Parathyroid adenoma (tissue), 2 donors: ENCODE measurements at regions not wholly inside any gene's neighbourhood (a gene's known extent, or its start where the extent isn't known, plus 50 kb on each side); places are given as distances from the start of the nearest gene placed in this dataset.

Experiments
- H2AFZ ChIP-seq: fragments of 300-600 bp; sonication (generic); one replicate; pipeline ENCODE4 v1.7.0; 2017; ENCODE audit warnings: antibody characterized with exemption, mild to moderate bottlenecking
- H3K27ac ChIP-seq: fragments of 300-600 bp; sonication (generic); one replicate; pipeline ENCODE4 v1.7.0; 2017
- H3K27me3 ChIP-seq: fragments of 300-600 bp; sonication (generic); one replicate; pipeline ENCODE4 v1.7.0; 2017; ENCODE audit warnings: low read length; ENCODE audit not compliant: control insufficient read depth, insufficient read depth
- H3K36me3 ChIP-seq: fragments of 300-600 bp; sonication (generic); one replicate; pipeline ENCODE4 v1.7.0; 2017; ENCODE audit warnings: low read length; ENCODE audit not compliant: control insufficient read depth, insufficient read depth
- H3K4me1 ChIP-seq: fragments of 300-600 bp; sonication (generic); one replicate; pipeline ENCODE4 v1.7.0; 2017; ENCODE audit warnings: control low read depth
- H3K4me2 ChIP-seq: fragments of 300-600 bp; sonication (generic); one replicate; pipeline ENCODE4 v1.7.0; 2017; ENCODE audit warnings: low read length
- H3K4me3 ChIP-seq: fragments of 300-600 bp; sonication (generic); one replicate; pipeline ENCODE4 v1.7.0; 2017; ENCODE audit warnings: low read depth, low read length
- H3K79me2 ChIP-seq: fragments of 300-600 bp; sonication (generic); one replicate; pipeline ENCODE4 v1.7.0; 2017; ENCODE audit warnings: control low read depth
- H3K9ac ChIP-seq: fragments of 300-600 bp; sonication (generic); one replicate; pipeline ENCODE4 v1.7.0; 2017; ENCODE audit warnings: mild to moderate bottlenecking
- H3K9me3 ChIP-seq: fragments of 300-600 bp; sonication (generic); one replicate; pipeline ENCODE4 v1.7.0; 2017; ENCODE audit warnings: low read length; ENCODE audit not compliant: control insufficient read depth
- TF ChIP-seq, protein P1 (sequence below): fragments of 300-600 bp; sonication (generic); IDR thresholded peaks from one replicate; pipeline ENCODE4 v1.7.0; 2017; ENCODE audit warnings: antibody characterized with exemption, mild to moderate bottlenecking
- donor health status: primary hyperparathyroidism.

DNA sequence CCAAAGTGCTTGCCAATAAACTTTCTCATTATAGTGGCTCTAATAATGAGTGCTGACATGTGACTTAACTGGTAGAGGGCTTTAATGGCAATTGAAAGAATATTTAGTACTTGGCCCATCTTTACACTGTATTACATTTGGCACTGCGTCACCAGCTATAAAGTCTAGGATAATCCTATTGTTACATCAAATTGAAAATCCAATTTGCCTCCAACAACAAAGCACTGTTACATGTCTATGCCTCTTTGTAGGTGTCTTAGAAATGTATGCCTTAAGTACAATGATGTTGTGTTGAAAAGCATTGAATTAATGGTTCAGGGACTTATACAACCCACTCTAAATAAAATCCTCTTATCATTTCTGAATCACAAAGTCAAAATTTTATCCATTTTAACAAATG is 420.4 kb upstream of the JAG1 start:
- TF ChIP-seq, protein P1, sequence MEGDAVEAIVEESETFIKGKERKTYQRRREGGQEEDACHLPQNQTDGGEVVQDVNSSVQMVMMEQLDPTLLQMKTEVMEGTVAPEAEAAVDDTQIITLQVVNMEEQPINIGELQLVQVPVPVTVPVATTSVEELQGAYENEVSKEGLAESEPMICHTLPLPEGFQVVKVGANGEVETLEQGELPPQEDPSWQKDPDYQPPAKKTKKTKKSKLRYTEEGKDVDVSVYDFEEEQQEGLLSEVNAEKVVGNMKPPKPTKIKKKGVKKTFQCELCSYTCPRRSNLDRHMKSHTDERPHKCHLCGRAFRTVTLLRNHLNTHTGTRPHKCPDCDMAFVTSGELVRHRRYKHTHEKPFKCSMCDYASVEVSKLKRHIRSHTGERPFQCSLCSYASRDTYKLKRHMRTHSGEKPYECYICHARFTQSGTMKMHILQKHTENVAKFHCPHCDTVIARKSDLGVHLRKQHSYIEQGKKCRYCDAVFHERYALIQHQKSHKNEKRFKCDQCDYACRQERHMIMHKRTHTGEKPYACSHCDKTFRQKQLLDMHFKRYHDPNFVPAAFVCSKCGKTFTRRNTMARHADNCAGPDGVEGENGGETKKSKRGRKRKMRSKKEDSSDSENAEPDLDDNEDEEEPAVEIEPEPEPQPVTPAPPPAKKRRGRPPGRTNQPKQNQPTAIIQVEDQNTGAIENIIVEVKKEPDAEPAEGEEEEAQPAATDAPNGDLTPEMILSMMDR: no peak
- Histone ChIP-seq H3K4me3 (no peak overlapping the region), H2AFZ (no peak overlapping the region), H3K4me1 (peaks cover 6% of the 10 kb centered on the region), H3K27me3 (no peaks in the 10 kb centered on the region), H3K36me3 (no peaks in the 10 kb centered on the region), H3K79me2 (no peaks in the 10 kb centered on the region), H3K4me2 (no peak overlapping the region), H3K9me3 (no peaks in the 10 kb centered on the region), H3K27ac (no peak overlapping the region), H3K9ac (no peak overlapping the region)

DNA sequence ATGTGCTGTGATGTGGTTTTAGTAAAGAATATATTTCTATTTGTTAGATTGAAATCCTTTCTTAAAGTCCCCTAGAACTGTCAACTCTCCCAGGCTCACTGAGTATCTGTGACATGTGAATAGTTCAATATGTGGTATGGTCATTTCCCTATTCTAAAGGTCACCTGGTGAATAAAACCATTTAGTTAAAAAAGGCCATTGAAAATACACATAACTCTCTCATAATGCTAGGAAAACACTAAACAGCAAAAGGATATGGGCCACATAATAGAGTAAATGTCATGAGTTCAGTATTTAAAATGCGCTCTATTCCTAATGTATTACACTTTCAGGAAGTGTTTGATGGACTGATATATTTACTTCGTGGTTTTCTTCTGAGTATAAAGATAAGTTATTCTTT is 420.9 kb upstream of the JAG1 start:
- H3K4me2 ChIP-seq: no peak overlapping the region
- TF ChIP-seq, protein P1: no peak
- peaks cover 6% of the 10 kb centered on the region for H3K4me1 ChIP-seq
- no peaks in the 10 kb centered on the region for H3K9me3 ChIP-seq
- H3K27me3 ChIP-seq: no peaks in the 10 kb centered on the region
- no peak overlapping the region for H3K4me3 ChIP-seq
- no peak overlapping the region for H3K9ac ChIP-seq
- no peak overlapping the region for H3K27ac ChIP-seq
- H3K79me2 ChIP-seq: no peaks in the 10 kb centered on the region
- H2AFZ ChIP-seq: no peak overlapping the region
- no peaks in the 10 kb centered on the region for H3K36me3 ChIP-seq

DNA sequence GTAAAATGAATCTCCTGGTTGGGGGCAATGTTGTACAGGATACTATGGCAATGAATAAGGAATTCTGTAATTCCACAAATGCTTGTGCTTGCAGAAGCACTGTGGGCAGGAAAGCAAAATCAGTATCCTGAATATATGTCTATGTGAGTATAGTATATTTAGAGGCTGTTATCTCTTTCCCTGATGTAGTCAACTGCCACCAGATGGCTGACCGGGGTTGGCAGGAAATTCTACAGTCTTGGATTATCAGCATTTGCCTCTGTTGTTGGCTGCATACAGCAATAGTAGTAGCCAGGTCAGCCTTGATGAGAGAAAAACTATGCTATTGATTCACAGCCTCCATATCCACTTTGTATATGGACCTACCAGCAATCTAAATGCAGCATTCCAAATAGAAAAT is 425.1 kb upstream of the JAG1 start:
- H3K4me1 ChIP-seq: no peaks in the 10 kb centered on the region
- no peaks in the 10 kb centered on the region for H3K36me3 ChIP-seq

DNA sequence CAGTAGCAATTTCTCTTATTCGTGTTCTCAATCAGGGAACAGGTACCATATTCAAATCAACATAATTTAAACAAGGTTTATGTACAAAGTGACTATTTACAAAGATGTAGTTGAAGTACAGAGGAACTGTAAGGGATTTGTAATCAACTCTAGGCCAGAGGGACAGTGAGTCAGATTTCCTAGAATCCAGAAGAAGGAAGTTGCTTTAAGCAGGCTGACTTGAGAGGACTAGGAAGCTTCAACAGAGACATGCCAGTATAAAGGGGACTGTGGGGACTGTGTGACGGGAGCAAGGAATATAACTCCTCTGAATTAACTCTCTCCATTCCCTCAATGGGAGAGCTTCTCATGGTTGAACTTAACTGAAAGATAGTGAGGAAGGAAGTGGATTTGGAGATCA is 427.4 kb upstream of the JAG1 start:
- H3K27me3 ChIP-seq: no peaks in the 10 kb centered on the region
- H3K36me3 ChIP-seq: no peaks in the 10 kb centered on the region
- no peak overlapping the region for H2AFZ ChIP-seq
- H3K4me2 ChIP-seq: no peak overlapping the region
- H3K4me1 ChIP-seq: no peaks in the 10 kb centered on the region
- TF ChIP-seq, protein P1: no peak
- no peak overlapping the region for H3K27ac ChIP-seq
- no peaks in the 10 kb centered on the region for H3K79me2 ChIP-seq
- H3K9ac ChIP-seq: no peak overlapping the region
- H3K4me3 ChIP-seq: no peak overlapping the region
- no peaks in the 10 kb centered on the region for H3K9me3 ChIP-seq

More for the DNA sequence above, 425.1 kb upstream of the JAG1 start:
- TF ChIP-seq, protein P1: no peak
- Histone ChIP-seq H3K4me3 (no peak overlapping the region), H2AFZ (no peak overlapping the region), H3K79me2 (no peaks in the 10 kb centered on the region), H3K27ac (no peak overlapping the region), H3K4me2 (no peak overlapping the region), H3K27me3 (no peaks in the 10 kb centered on the region), H3K9ac (no peak overlapping the region), H3K9me3 (no peaks in the 10 kb centered on the region)

DNA sequence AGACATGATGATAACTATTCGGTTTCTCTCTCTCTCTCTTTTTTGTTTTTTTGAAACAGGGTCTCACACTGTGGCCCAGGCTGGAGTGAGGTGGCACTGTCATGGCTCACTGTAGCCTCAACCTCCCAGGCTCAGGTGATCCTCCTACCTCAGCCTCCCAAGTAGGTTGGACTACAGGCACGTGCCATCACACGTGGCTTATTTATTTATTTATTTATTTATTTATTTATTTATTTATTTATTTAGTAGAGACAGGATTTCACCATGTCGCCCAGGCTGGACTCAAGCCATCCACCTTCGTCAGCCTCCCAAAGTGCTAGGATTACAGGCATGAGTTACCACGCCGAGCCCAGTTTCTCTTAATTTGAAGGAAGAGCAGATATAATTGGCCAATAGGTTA is 427.9 kb upstream of the JAG1 start:
- Histone ChIP-seq H3K27ac (no peak overlapping the region), H3K4me1 (no peaks in the 10 kb centered on the region), H3K4me3 (no peak overlapping the region), H3K9me3 (no peaks in the 10 kb centered on the region), H3K9ac (no peak overlapping the region), H3K79me2 (no peaks in the 10 kb centered on the region), H3K4me2 (no peak overlapping the region), H3K27me3 (no peaks in the 10 kb centered on the region), H3K36me3 (no peaks in the 10 kb centered on the region), H2AFZ (no peak overlapping the region)
- TF ChIP-seq, protein P1: no peak
